OCI-LY1 (cell line): ENCODE measurements at regions not wholly inside any gene's neighbourhood (a gene's known extent, or its start where the extent isn't known, plus 50 kb on each side); places are given as distances from the start of the nearest gene placed in this dataset.

Experiments
- H2AFZ ChIP-seq: fragments of 200-600 bp; sonication (generic), shearing (Covaris generic); 2 replicates; pipeline ENCODE4 v1.6.0; 2014; ENCODE audit warnings: antibody characterized with exemption, mild to moderate bottlenecking, low read length
- H3F3A ChIP-seq: fragments of 200-600 bp; sonication (generic), shearing (Covaris generic); 2 replicates; pipeline ENCODE4 v1.6.0; 2014; ENCODE audit warnings: mild to moderate bottlenecking, antibody characterized with exemption, low read length, moderate library complexity; ENCODE audit not compliant: insufficient read depth
- H3K27ac ChIP-seq: fragments of 200-600 bp; sonication (generic); 2 replicates; pipeline ENCODE4 v1.5.1; 2014; ENCODE audit warnings: low read length, mixed run types, mild to moderate bottlenecking, low read depth; ENCODE audit not compliant: poor library complexity, severe bottlenecking
- H3K27me3 ChIP-seq: fragments of 200-600 bp; sonication (generic); 2 replicates; pipeline ENCODE4 v1.6.0; 2014; ENCODE audit warnings: antibody characterized with exemption, mild to moderate bottlenecking, low read length, moderate library complexity; ENCODE audit not compliant: insufficient read depth
- H3K36me3 ChIP-seq: fragments of 200-600 bp; sonication (generic); 2 replicates; pipeline ENCODE4 v1.6.1; 2014; ENCODE audit warnings: mild to moderate bottlenecking, antibody characterized with exemption, low read length, moderate library complexity, mixed read lengths; ENCODE audit not compliant: insufficient read depth
- H3K4me1 ChIP-seq: fragments of 200-600 bp; sonication (generic); 2 replicates; pipeline ENCODE4 v1.5.1; 2014; ENCODE audit warnings: mild to moderate bottlenecking, low read length, moderate library complexity; ENCODE audit not compliant: insufficient read depth, severe bottlenecking
- H3K4me2 ChIP-seq: fragments of 200-600 bp; sonication (generic), shearing (Covaris generic); 2 replicates; pipeline ENCODE4 v1.6.1; 2014; ENCODE audit warnings: low read length
- H3K4me3 ChIP-seq: fragments of 200-600 bp; sonication (generic); 2 replicates; pipeline ENCODE4 v1.5.1; 2014; ENCODE audit warnings: low read length, low read depth, mild to moderate bottlenecking, mixed read lengths; ENCODE audit not compliant: poor library complexity, severe bottlenecking
- H3K79me2 ChIP-seq: fragments of 200-600 bp; shearing (Covaris generic); 2 replicates; pipeline ENCODE4 v1.6.1; 2016; ENCODE audit warnings: mixed run types, low read length, mixed read lengths; ENCODE audit not compliant: insufficient read depth
- H3K9ac ChIP-seq: fragments of 200-600 bp; sonication (generic), shearing (Covaris generic); 2 replicates; pipeline ENCODE4 v1.6.1; 2014; ENCODE audit warnings: mild to moderate bottlenecking, low read length, mixed read lengths
- H3K9me2 ChIP-seq: fragments of 200-600 bp; sonication (generic), shearing (Covaris generic); 2 replicates; pipeline ENCODE4 v1.6.1; 2014; ENCODE audit warnings: low read depth, mild to moderate bottlenecking, low read length, mixed read lengths
- H3K9me3 ChIP-seq: fragments of 200-600 bp; shearing (Covaris generic); 2 replicates; pipeline ENCODE4 v1.6.1; 2014; ENCODE audit warnings: low read length, mixed read lengths
- H4K20me1 ChIP-seq: fragments of 200-600 bp; sonication (generic), shearing (Covaris generic); 2 replicates; pipeline ENCODE4 v1.6.0; 2016; ENCODE audit warnings: mild to moderate bottlenecking, low read length; ENCODE audit not compliant: insufficient read depth
- CTCF ChIP-seq: fragments of 200-600 bp; sonication (generic), shearing (Covaris generic); IDR thresholded peaks from 2 replicates; pipeline ENCODE4 v1.5.1; 2017; ENCODE audit warnings: mild to moderate bottlenecking, antibody characterized with exemption, low read length, moderate library complexity, mixed read lengths
- EZH2 ChIP-seq: fragments of 200-600 bp; sonication (generic), shearing (Covaris generic); IDR thresholded peaks from 2 replicates; pipeline ENCODE4 v1.8.0; 2017; ENCODE audit warnings: borderline replicate concordance, mixed run types, mild to moderate bottlenecking, antibody characterized with exemption, low read length, moderate library complexity, mixed read lengths

- Histone ChIP-seq H3F3A (no peaks in the 10 kb centered on the region), H3K27ac (no peak overlapping the region), H3K27me3 (no peaks in the 10 kb centered on the region), H2AFZ (no peak overlapping the region), H3K4me1 (no peaks in the 10 kb centered on the region), H4K20me1 (no peaks in the 10 kb centered on the region), H3K9me3 (no peaks in the 10 kb centered on the region), H3K9ac (no peak overlapping the region), H3K4me3 (no peak overlapping the region), H3K36me3 (no peaks in the 10 kb centered on the region), H3K9me2 (no peaks in the 10 kb centered on the region), H3K79me2 (no peaks in the 10 kb centered on the region), H3K4me2 (no peak overlapping the region)
- TF ChIP-seq CTCF: no peak
- no peak for TF ChIP-seq EZH2
Measured at GRCh38 chr4:19793831-19794230, 457.9 kb upstream of the SLIT2 start.

- Histone ChIP-seq H3K9me3 (no peaks in the 10 kb centered on the region), H2AFZ (no peak overlapping the region), H3F3A (no peaks in the 10 kb centered on the region), H3K9ac (no peak overlapping the region), H3K27me3 (no peaks in the 10 kb centered on the region), H3K4me1 (no peaks in the 10 kb centered on the region), H3K4me3 (no peak overlapping the region), H3K27ac (no peak overlapping the region), H4K20me1 (no peaks in the 10 kb centered on the region), H3K4me2 (no peak overlapping the region), H3K79me2 (no peaks in the 10 kb centered on the region), H3K9me2 (no peaks in the 10 kb centered on the region), H3K36me3 (no peaks in the 10 kb centered on the region)
- TF ChIP-seq EZH2 (no peak), CTCF (peak; percentile 32; the same call in 1 of the 2 replicates)
Measured at GRCh38 chr4:19791422-19792123, 460.1 kb upstream of the SLIT2 start.

GRCh38 chr4:19786616-19787015 is 465.1 kb upstream of the SLIT2 start:
- Histone ChIP-seq H3K27ac (no peak overlapping the region), H3K4me2 (no peak overlapping the region), H3F3A (no peaks in the 10 kb centered on the region), H3K27me3 (no peaks in the 10 kb centered on the region), H3K36me3 (no peaks in the 10 kb centered on the region), H3K4me1 (no peaks in the 10 kb centered on the region), H3K4me3 (no peak overlapping the region), H3K9ac (no peak overlapping the region), H3K9me3 (no peaks in the 10 kb centered on the region), H2AFZ (no peak overlapping the region), H4K20me1 (no peaks in the 10 kb centered on the region), H3K79me2 (no peaks in the 10 kb centered on the region), H3K9me2 (no peaks in the 10 kb centered on the region)
- TF ChIP-seq EZH2 (no peak), CTCF (no peak)
